ENCODE measurements at regions not wholly inside any gene's neighbourhood (a gene's known extent, or its start where the extent isn't known, plus 50 kb on each side); places are given as distances from the start of the nearest gene placed in this dataset.

- H3K27me3 Mint-ChIP-seq (ENCODE audit: low read depth in 3 of 3): peaks cover 0 to 1% (median 0%) of the 10 kb centered on the region in 3 donors
- no peak overlapping the region for H3K4me3 ChIP-seq (replicated peaks in 1 of 3; ENCODE audit: low read depth in 2 of 3, low read length in 3 of 3)
- no peak for DNase-seq
- H3K4me1 ChIP-seq (ENCODE audit: control insufficient read depth in 1 of 2, insufficient read depth in 2 of 2, low read length in 2 of 2): no peaks in the 10 kb centered on the region
- 100% methylated on average over 3 of the region's 5 CpGs for WGBS (ENCODE audit: insufficient coverage)
- H3K27ac Mint-ChIP-seq: no peak overlapping the region
- H3K4me3 Mint-ChIP-seq: no peak overlapping the region
- H3K79me2 ChIP-seq (ENCODE audit: insufficient read depth, low read length): no peaks in the 10 kb centered on the region
- no peak overlapping the region for H3K4me2 ChIP-seq (replicated peaks; ENCODE audit: extremely low read depth, low read length, poor library complexity, severe bottlenecking)
- no peak overlapping the region for H3K27ac ChIP-seq (ENCODE audit: low read depth in 1 of 2, low read length in 2 of 2)
- no peaks in the 10 kb centered on the region for H3K36me3 ChIP-seq (replicated peaks in 1 of 2; ENCODE audit: control insufficient read depth in 1 of 2, insufficient read depth in 2 of 2, low read length in 2 of 2)
- H3K9me3 ChIP-seq (replicated peaks in 1 of 2; ENCODE audit: control insufficient read depth in 1 of 2, insufficient read depth in 1 of 2, low read length in 2 of 2): no peaks in the 10 kb centered on the region
- H3K36me3 Mint-ChIP-seq: no peaks in the 10 kb centered on the region
- no peak overlapping the region for H3K9ac ChIP-seq (ENCODE audit: insufficient read depth, low read length, poor library complexity, severe bottlenecking)
- H3K4me1 Mint-ChIP-seq: no peaks in the 10 kb centered on the region
- no peaks in the 10 kb centered on the region for H3K27me3 ChIP-seq (ENCODE audit: control insufficient read depth in 2 of 2, insufficient read depth in 2 of 2, low read length in 2 of 2)
- TF ChIP-seq CTCF (IDR thresholded peaks at IDR 0.05): no peak
- intact Hi-C loops (cut with micrococcal nuclease): no loop called here
- H2AFZ ChIP-seq (ENCODE audit: insufficient read depth, low read depth, low read length, poor library complexity, severe bottlenecking): no peak overlapping the region
- H4K20me1 ChIP-seq (ENCODE audit: insufficient read depth, low read length): no peaks in the 10 kb centered on the region
- peaks cover 0 to 16% (median 0%) of the 10 kb centered on the region in 7 donors for H3K9me3 Mint-ChIP-seq
Observed at GRCh38 chrX:22340022-22340616, 67.4 kb downstream of the CBLL2 start.

GRCh38 chrX:22343192-22343591, 70.5 kb downstream of the CBLL2 start:
- H3K4me1 Mint-ChIP-seq: no peaks in the 10 kb centered on the region

More at GRCh38 chrX:22343192-22343591, 70.5 kb downstream of the CBLL2 start:
- Histone ChIP-seq H3K9me3 (replicated peaks in 1 of 2; ENCODE audit: control insufficient read depth in 1 of 2, insufficient read depth in 1 of 2, low read length in 2 of 2) (no peaks in the 10 kb centered on the region), H3K4me2 (replicated peaks; ENCODE audit: extremely low read depth, low read length, poor library complexity, severe bottlenecking) (no peak overlapping the region), H3K27ac (ENCODE audit: low read depth in 1 of 2, low read length in 2 of 2) (no peak overlapping the region), H3K27me3 (ENCODE audit: control insufficient read depth in 2 of 2, insufficient read depth in 2 of 2, low read length in 2 of 2) (no peaks in the 10 kb centered on the region), H3K4me1 (ENCODE audit: control insufficient read depth in 1 of 2, insufficient read depth in 2 of 2, low read length in 2 of 2) (no peaks in the 10 kb centered on the region), H3K9ac (ENCODE audit: insufficient read depth, low read length, poor library complexity, severe bottlenecking) (no peak overlapping the region), H3K36me3 (replicated peaks in 1 of 2; ENCODE audit: control insufficient read depth in 1 of 2, insufficient read depth in 2 of 2, low read length in 2 of 2) (no peaks in the 10 kb centered on the region), H3K79me2 (ENCODE audit: insufficient read depth, low read length) (no peaks in the 10 kb centered on the region), H4K20me1 (ENCODE audit: insufficient read depth, low read length) (no peaks in the 10 kb centered on the region), H3K4me3 (replicated peaks in 1 of 3; ENCODE audit: low read depth in 2 of 3, low read length in 3 of 3) (no peak overlapping the region), H2AFZ (ENCODE audit: insufficient read depth, low read depth, low read length, poor library complexity, severe bottlenecking) (no peak overlapping the region)
- WGBS (ENCODE audit: insufficient coverage): no CpG with 5 or more reads among the region's 8 CpGs
- Mint-ChIP-seq H3K36me3 (no peaks in the 10 kb centered on the region), H3K27me3 (ENCODE audit: low read depth in 3 of 3) (no peaks in the 10 kb centered on the region), H3K4me3 (no peak overlapping the region), H3K9me3 (peaks cover 0 to 9% (median 0%) of the 10 kb centered on the region in 7 donors), H3K27ac (no peak overlapping the region)
- no peak for DNase-seq
- intact Hi-C loops (cut with micrococcal nuclease): no loop called here
- no peak for TF ChIP-seq CTCF (IDR thresholded peaks at IDR 0.05)
